ENCODE measurements at regions not wholly inside any gene's neighbourhood (a gene's known extent, or its start where the extent isn't known, plus 50 kb on each side); places are given as distances from the start of the nearest gene placed in this dataset.

DNA sequence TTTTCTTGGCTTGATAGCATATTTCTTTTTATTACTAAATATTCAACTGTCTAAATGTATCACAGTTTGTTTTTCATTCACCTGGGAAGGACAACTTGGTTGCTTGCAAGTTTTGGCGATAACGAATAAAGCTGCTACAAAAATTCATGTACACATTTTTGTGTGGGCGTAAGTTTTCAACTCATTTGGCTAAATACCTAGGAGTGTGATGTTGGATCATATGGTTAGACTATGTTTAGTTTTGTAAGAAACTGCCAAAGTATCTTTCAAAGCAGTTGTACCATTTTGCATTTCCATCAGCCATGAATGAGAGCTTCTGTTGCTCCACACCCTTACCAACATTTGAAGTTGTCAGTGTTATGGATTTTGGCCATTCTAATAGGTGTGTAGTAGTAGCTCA lies 428.0 kb downstream of the ACTL7B start:
- TF ChIP-seq POLR2A (IDR thresholded peaks at IDR 0.05), result no peak
- TF ChIP-seq, protein P1, sequence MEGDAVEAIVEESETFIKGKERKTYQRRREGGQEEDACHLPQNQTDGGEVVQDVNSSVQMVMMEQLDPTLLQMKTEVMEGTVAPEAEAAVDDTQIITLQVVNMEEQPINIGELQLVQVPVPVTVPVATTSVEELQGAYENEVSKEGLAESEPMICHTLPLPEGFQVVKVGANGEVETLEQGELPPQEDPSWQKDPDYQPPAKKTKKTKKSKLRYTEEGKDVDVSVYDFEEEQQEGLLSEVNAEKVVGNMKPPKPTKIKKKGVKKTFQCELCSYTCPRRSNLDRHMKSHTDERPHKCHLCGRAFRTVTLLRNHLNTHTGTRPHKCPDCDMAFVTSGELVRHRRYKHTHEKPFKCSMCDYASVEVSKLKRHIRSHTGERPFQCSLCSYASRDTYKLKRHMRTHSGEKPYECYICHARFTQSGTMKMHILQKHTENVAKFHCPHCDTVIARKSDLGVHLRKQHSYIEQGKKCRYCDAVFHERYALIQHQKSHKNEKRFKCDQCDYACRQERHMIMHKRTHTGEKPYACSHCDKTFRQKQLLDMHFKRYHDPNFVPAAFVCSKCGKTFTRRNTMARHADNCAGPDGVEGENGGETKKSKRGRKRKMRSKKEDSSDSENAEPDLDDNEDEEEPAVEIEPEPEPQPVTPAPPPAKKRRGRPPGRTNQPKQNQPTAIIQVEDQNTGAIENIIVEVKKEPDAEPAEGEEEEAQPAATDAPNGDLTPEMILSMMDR (IDR thresholded peaks at IDR 0.05), result no peak
- TF ChIP-seq EP300 (IDR thresholded peaks at IDR 0.05), result no peak
